ENCODE measurements at regions not wholly inside any gene's neighbourhood (a gene's known extent, or its start where the extent isn't known, plus 50 kb on each side); places are given as distances from the start of the nearest gene placed in this dataset.

DNA sequence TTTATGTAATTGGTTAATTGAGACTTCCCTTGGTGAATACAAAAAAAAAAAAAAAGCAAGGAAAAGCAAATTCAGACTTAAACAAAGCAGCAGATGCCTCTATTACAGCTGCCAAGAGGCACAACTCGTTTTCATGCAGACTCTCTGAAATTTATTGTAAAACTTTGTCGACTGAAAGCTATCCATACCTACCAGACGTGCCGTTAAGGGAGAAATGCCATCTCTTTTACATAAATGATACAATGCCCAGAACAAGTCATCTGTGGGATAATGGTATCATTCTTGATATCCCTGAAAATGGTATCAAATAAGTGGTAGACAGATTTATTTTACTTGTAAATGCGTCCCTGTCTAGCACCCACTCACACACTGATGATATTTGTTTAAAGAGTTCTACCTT is 724.2 kb downstream of the NSUN3 start:
- Histone ChIP-seq H3K4me2 (ENCODE audit: insufficient read depth, low read length) (no peak overlapping the region), H3K36me3 (ENCODE audit: insufficient read depth, low read length) (no peaks in the 10 kb centered on the region), H2AFZ (ENCODE audit: low read depth, low read length) (no peak overlapping the region), H3K27ac (ENCODE audit: low read length) (no peak overlapping the region), H3K79me2 (ENCODE audit: insufficient read depth, low read length) (no peaks in the 10 kb centered on the region), H3K9me3 (ENCODE audit: insufficient read depth, low read length, severe bottlenecking) (no peaks in the 10 kb centered on the region), H3K27me3 (ENCODE audit: insufficient read depth, low read length, poor library complexity) (no peaks in the 10 kb centered on the region), H3K9ac (ENCODE audit: low read depth, low read length) (no peak overlapping the region), H4K20me1 (ENCODE audit: insufficient read depth, low read length) (no peaks in the 10 kb centered on the region), H3K4me3 (ENCODE audit: low read depth in 1 of 2, low read length in 2 of 2) (no peak overlapping the region), H3K4me1 (ENCODE audit: insufficient read depth, low read length) (no peaks in the 10 kb centered on the region)
- TF ChIP-seq, protein P1, sequence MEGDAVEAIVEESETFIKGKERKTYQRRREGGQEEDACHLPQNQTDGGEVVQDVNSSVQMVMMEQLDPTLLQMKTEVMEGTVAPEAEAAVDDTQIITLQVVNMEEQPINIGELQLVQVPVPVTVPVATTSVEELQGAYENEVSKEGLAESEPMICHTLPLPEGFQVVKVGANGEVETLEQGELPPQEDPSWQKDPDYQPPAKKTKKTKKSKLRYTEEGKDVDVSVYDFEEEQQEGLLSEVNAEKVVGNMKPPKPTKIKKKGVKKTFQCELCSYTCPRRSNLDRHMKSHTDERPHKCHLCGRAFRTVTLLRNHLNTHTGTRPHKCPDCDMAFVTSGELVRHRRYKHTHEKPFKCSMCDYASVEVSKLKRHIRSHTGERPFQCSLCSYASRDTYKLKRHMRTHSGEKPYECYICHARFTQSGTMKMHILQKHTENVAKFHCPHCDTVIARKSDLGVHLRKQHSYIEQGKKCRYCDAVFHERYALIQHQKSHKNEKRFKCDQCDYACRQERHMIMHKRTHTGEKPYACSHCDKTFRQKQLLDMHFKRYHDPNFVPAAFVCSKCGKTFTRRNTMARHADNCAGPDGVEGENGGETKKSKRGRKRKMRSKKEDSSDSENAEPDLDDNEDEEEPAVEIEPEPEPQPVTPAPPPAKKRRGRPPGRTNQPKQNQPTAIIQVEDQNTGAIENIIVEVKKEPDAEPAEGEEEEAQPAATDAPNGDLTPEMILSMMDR (IDR thresholded peaks at IDR 0.05; ENCODE audit: borderline replicate concordance, extremely low read depth, low read length, poor library complexity, severe bottlenecking), result no peak
- TF ChIP-seq EZH2 (IDR thresholded peaks at IDR 0.05; ENCODE audit: borderline replicate concordance, low read depth, low read length, severe bottlenecking), result no peak
- DNase-seq (no peak), ATAC-seq (ENCODE audit: insufficient read depth, low read depth) (no peak)

DNA sequence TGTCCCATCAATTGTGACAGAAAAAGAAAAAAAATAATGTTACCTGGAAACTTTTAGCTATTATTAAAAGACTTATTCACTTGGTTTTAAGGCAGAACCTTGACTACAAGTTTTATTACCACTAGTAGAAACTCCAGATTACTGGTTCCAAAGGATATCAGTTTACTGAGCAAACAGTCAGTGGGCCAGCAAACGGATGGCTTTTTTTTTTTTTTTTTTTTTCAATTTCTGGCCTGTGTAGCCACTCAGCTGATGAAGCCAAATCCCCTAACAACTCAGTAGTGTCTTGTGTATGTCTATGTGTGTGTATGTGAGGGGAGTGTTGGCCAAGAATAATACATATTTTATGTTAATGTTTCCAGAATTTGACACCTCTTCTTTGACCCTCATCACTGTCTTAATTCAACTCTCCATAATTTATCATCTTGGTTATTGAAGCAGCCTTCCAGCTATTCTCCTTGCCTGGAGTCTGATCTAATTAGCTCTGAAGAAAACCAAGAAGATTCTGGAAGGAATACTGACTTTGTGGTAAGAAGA is 724.9 kb downstream of the NSUN3 start:
- H3K9me3 ChIP-seq (ENCODE audit: insufficient read depth, low read length, severe bottlenecking), result no peaks in the 10 kb centered on the region
- no peaks in the 10 kb centered on the region for H4K20me1 ChIP-seq (ENCODE audit: insufficient read depth, low read length)
- H3K4me2 ChIP-seq (ENCODE audit: insufficient read depth, low read length), result no peak overlapping the region
- H3K36me3 ChIP-seq (ENCODE audit: insufficient read depth, low read length), result no peaks in the 10 kb centered on the region
- H3K4me3 ChIP-seq (ENCODE audit: low read depth in 1 of 2, low read length in 2 of 2), result no peak overlapping the region
- ATAC-seq (ENCODE audit: insufficient read depth, low read depth) (no peak), DNase-seq (no peak)
- H3K4me1 ChIP-seq (ENCODE audit: insufficient read depth, low read length), result no peaks in the 10 kb centered on the region
- no peak overlapping the region for H3K27ac ChIP-seq (ENCODE audit: low read length)
- TF ChIP-seq, protein P1 (IDR thresholded peaks at IDR 0.05; ENCODE audit: borderline replicate concordance, extremely low read depth, low read length, poor library complexity, severe bottlenecking), result no peak
- no peak for TF ChIP-seq EZH2 (IDR thresholded peaks at IDR 0.05; ENCODE audit: borderline replicate concordance, low read depth, low read length, severe bottlenecking)
- H3K9ac ChIP-seq (ENCODE audit: low read depth, low read length), result no peak overlapping the region
- no peaks in the 10 kb centered on the region for H3K27me3 ChIP-seq (ENCODE audit: insufficient read depth, low read length, poor library complexity)
- no peaks in the 10 kb centered on the region for H3K79me2 ChIP-seq (ENCODE audit: insufficient read depth, low read length)
- no peak overlapping the region for H2AFZ ChIP-seq (ENCODE audit: low read depth, low read length)

- ATAC-seq (ENCODE audit: insufficient read depth, low read depth) (no peak), DNase-seq (no peak)
- no peaks in the 10 kb centered on the region for H3K36me3 ChIP-seq (ENCODE audit: insufficient read depth, low read length)
- H3K9me3 ChIP-seq (ENCODE audit: insufficient read depth, low read length, severe bottlenecking), result no peaks in the 10 kb centered on the region
- no peak overlapping the region for H3K4me3 ChIP-seq (ENCODE audit: low read depth in 1 of 2, low read length in 2 of 2)
- no peak overlapping the region for H3K9ac ChIP-seq (ENCODE audit: low read depth, low read length)
- no peaks in the 10 kb centered on the region for H4K20me1 ChIP-seq (ENCODE audit: insufficient read depth, low read length)
- no peaks in the 10 kb centered on the region for H3K4me1 ChIP-seq (ENCODE audit: insufficient read depth, low read length)
- TF ChIP-seq, protein P1 (IDR thresholded peaks at IDR 0.05; ENCODE audit: borderline replicate concordance, extremely low read depth, low read length, poor library complexity, severe bottlenecking), result no peak
- TF ChIP-seq EZH2 (IDR thresholded peaks at IDR 0.05; ENCODE audit: borderline replicate concordance, low read depth, low read length, severe bottlenecking), result no peak
- H2AFZ ChIP-seq (ENCODE audit: low read depth, low read length), result no peak overlapping the region
- H3K27me3 ChIP-seq (ENCODE audit: insufficient read depth, low read length, poor library complexity), result no peaks in the 10 kb centered on the region
- no peak overlapping the region for H3K4me2 ChIP-seq (ENCODE audit: insufficient read depth, low read length)
- H3K27ac ChIP-seq (ENCODE audit: low read length), result no peak overlapping the region
- H3K79me2 ChIP-seq (ENCODE audit: insufficient read depth, low read length), result no peaks in the 10 kb centered on the region
Observed at GRCh38 chr3:94794563-94794962, 731.7 kb downstream of the NSUN3 start.

All from DND-41 (cell line).